Coronary artery (tissue), 2 donors: ENCODE measurements at regions not wholly inside any gene's neighbourhood (a gene's known extent, or its start where the extent isn't known, plus 50 kb on each side); places are given as distances from the start of the nearest gene placed in this dataset.

Source experiments
- DNase-seq: peaks from one replicate; pipeline ENCODE4 v3.0.0-alpha.2; 2017; ENCODE audit warnings: low spot score
- H3K27ac ChIP-seq, 2 donors: fragments of 200-600 bp; sonication (generic); one replicate each; pipeline ENCODE4 v1.5.1; 2016 to 2019
- H3K4me3 ChIP-seq: fragments of 200-600 bp; sonication (generic); 2 replicates; pipeline ENCODE4 v1.5.1; 2016; ENCODE audit warnings: mild to moderate bottlenecking, moderate library complexity
- CTCF ChIP-seq: fragments of 200-600 bp; sonication (generic); IDR thresholded peaks from one replicate; pipeline ENCODE4 v1.5.1; 2019; ENCODE audit warnings: antibody characterized with exemption

- H3K4me3 ChIP-seq: no peak overlapping the region
- H3K27ac ChIP-seq: no peak overlapping the region
- no peak for TF ChIP-seq CTCF
- no peak for DNase-seq
These were observed 184.6 kb upstream of the SYT13 start for GRCh38 chr11:45470794-45471167.

- no peak for TF ChIP-seq CTCF
- no peak for DNase-seq
- no peak overlapping the region for H3K4me3 ChIP-seq
- no peak overlapping the region for H3K27ac ChIP-seq
These were observed 184.1 kb upstream of the SYT13 start for GRCh38 chr11:45470151-45470793.

- Histone ChIP-seq H3K4me3 (no peak overlapping the region), H3K27ac (no peak overlapping the region)
- no peak for DNase-seq
- no peak for TF ChIP-seq CTCF
These were observed 182.2 kb upstream of the SYT13 start for GRCh38 chr11:45468267-45468856.

GRCh38 chr11:45463541-45463940, 177.4 kb upstream of the SYT13 start:
- H3K27ac ChIP-seq: no peak overlapping the region
- DNase-seq: no peak

GRCh38 chr11:45461514-45461913, 175.4 kb upstream of the SYT13 start:
- no peak overlapping the region for H3K4me3 ChIP-seq
- no peak overlapping the region for H3K27ac ChIP-seq
- TF ChIP-seq CTCF: no peak
- no peak for DNase-seq

More at GRCh38 chr11:45463541-45463940, 177.4 kb upstream of the SYT13 start:
- TF ChIP-seq CTCF: no peak
- no peak overlapping the region for H3K4me3 ChIP-seq

GRCh38 chr11:45459491-45459890, 173.3 kb upstream of the SYT13 start:
- DNase-seq: no peak
- no peak overlapping the region for H3K27ac ChIP-seq
- no peak for TF ChIP-seq CTCF
- no peak overlapping the region for H3K4me3 ChIP-seq

GRCh38 chr11:45458269-45458668, 172.1 kb upstream of the SYT13 start:
- H3K4me3 ChIP-seq: no peak overlapping the region
- no peak for DNase-seq
- TF ChIP-seq CTCF: no peak

More at GRCh38 chr11:45458269-45458668, 172.1 kb upstream of the SYT13 start:
- H3K27ac ChIP-seq: no peak overlapping the region
